Testis (tissue), 2 donors: ENCODE measurements at regions not wholly inside any gene's neighbourhood (a gene's known extent, or its start where the extent isn't known, plus 50 kb on each side); places are given as distances from the start of the nearest gene placed in this dataset.

ENCODE experiments used
- POLR2A ChIP-seq: fragments of 450-650 bp; IDR thresholded peaks from one replicate; pipeline ENCODE4 v1.6.1; 2017; ENCODE audit warnings: antibody characterized with exemption, mild to moderate bottlenecking, moderate library complexity
- TF ChIP-seq, protein P1 (sequence below), 3 experiments: fragments of 450-650 bp in 2 of 3; fragments of 200-600 bp in 1 of 3; sonication (generic) in 1 of 3; IDR thresholded peaks; one replicate each; pipeline ENCODE4 v1.5.1; 2016 to 2019; ENCODE audit warnings: antibody characterized with exemption in 3 of 3, mild to moderate bottlenecking in 2 of 3, moderate library complexity in 1 of 3

DNA sequence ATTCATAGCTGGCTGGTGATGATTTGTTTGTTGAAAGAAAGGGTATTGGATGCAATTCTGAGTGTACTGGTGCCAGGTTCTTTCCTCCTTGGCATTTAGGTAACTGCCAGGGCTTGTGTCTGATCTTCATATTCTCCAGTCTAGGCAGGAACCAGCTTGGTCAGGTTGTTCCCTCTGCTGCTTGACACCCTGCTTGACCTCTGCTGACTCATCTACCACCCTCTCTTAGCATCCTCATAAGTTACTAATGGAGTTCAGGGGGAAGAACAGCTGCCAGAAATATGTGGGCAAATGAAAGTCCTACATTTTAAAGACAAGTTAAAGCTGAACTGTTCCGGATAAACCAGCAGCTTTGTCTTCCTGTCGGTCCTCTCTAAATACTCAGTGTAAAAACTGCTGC is 116.1 kb upstream of the TNC start:
- TF ChIP-seq, protein P1, sequence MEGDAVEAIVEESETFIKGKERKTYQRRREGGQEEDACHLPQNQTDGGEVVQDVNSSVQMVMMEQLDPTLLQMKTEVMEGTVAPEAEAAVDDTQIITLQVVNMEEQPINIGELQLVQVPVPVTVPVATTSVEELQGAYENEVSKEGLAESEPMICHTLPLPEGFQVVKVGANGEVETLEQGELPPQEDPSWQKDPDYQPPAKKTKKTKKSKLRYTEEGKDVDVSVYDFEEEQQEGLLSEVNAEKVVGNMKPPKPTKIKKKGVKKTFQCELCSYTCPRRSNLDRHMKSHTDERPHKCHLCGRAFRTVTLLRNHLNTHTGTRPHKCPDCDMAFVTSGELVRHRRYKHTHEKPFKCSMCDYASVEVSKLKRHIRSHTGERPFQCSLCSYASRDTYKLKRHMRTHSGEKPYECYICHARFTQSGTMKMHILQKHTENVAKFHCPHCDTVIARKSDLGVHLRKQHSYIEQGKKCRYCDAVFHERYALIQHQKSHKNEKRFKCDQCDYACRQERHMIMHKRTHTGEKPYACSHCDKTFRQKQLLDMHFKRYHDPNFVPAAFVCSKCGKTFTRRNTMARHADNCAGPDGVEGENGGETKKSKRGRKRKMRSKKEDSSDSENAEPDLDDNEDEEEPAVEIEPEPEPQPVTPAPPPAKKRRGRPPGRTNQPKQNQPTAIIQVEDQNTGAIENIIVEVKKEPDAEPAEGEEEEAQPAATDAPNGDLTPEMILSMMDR (IDR thresholded peaks at IDR 0.05), result no peak
- no peak for TF ChIP-seq POLR2A
